IMR-90 (cell line): ENCODE measurements at regions not wholly inside any gene's neighbourhood (a gene's known extent, or its start where the extent isn't known, plus 50 kb on each side); places are given as distances from the start of the nearest gene placed in this dataset.

Source experiments
- ATAC-seq: fragments of 200-7000 bp; cut with Tn5 transposase; 2 replicates; pipeline ENCODE4 v1.9.1; 2020; ENCODE audit warnings: low read depth, mild to moderate bottlenecking, moderate library complexity
- BruUV-seq: library from RNA; stranded (reverse); fragments of 400-500 nt; replicated peaks from 2 replicates; lab custom pipeline; 2021; lab: Mats Ljungman, UMichigan
- CTCF ChIA-PET: fragments of 300-600 bp; formaldehyde crosslinking; extraction: SDS; loops from one replicate; lab custom pipeline; 2021; ENCODE audit warnings: antibody characterized with exemption; lab: Yijun Ruan, JAX
- POLR2A ChIA-PET: fragments of 300-600 bp; sonication (Branson Sonifier 250); formaldehyde crosslinking; loops from one replicate; lab custom pipeline; 2022; ENCODE audit warnings: antibody characterized with exemption; ENCODE audit not compliant: unreplicated experiment; lab: Charles Lee
- DNase-seq: peaks from one replicate; pipeline ENCODE4 v3.0.0; 2013
- H2AFZ ChIP-seq: replicated peaks from 2 replicates; pipeline ENCODE3; 2013; ENCODE audit warnings: low read length, mild to moderate bottlenecking; ENCODE audit not compliant: poor library complexity
- H2AK5ac ChIP-seq: 2 replicates; pipeline ENCODE4 v1.6.1; 2013; ENCODE audit warnings: low read depth, low read length, inconsistent platforms
- H2AK9ac ChIP-seq: replicated peaks from 2 replicates; pipeline ENCODE3; 2013; ENCODE audit warnings: mild to moderate bottlenecking, low read depth, low read length, moderate library complexity; ENCODE audit not compliant: poor library complexity
- H2BK120ac ChIP-seq: 2 replicates; pipeline ENCODE4 v1.6.1; 2013; ENCODE audit warnings: low read depth, low read length, inconsistent platforms
- H2BK15ac ChIP-seq: 3 replicates; pipeline ENCODE4 v1.6.1; 2013; ENCODE audit warnings: low read depth, low read length, inconsistent platforms
- H2BK20ac ChIP-seq: 2 replicates; pipeline ENCODE4 v1.6.1; 2013; ENCODE audit warnings: low read depth, mild to moderate bottlenecking, inconsistent platforms, low read length, moderate library complexity
- H2BK5ac ChIP-seq: 2 replicates; pipeline ENCODE4 v1.6.1; 2013; ENCODE audit warnings: mild to moderate bottlenecking, low read depth, low read length, inconsistent platforms; ENCODE audit not compliant: poor library complexity, severe bottlenecking
- H3K14ac ChIP-seq: replicated peaks from 2 replicates; pipeline ENCODE4 v1.6.1; 2013; ENCODE audit warnings: low read depth, low read length, inconsistent platforms
- H3K18ac ChIP-seq: 2 replicates; pipeline ENCODE4 v1.6.1; 2013; ENCODE audit warnings: low read depth, low read length, control low read depth
- H3K23ac ChIP-seq: 2 replicates; pipeline ENCODE4 v1.6.1; 2013; ENCODE audit warnings: low read depth, low read length, inconsistent platforms
- H3K27ac ChIP-seq: 2 replicates; pipeline ENCODE4 v1.5.1; 2013; ENCODE audit warnings: mild to moderate bottlenecking, control low read depth, low read length; ENCODE audit not compliant: insufficient read depth
- H3K27me3 ChIP-seq: 2 replicates; pipeline ENCODE4 v1.6.1; 2013; ENCODE audit warnings: low read length; ENCODE audit not compliant: control insufficient read depth, insufficient read depth
- H3K36me3 ChIP-seq: 2 replicates; pipeline ENCODE4 v1.6.1; 2013; ENCODE audit warnings: low read length, mixed read lengths; ENCODE audit not compliant: control insufficient read depth, insufficient read depth
- H3K4ac ChIP-seq: 2 replicates; pipeline ENCODE4 v1.6.1; 2013; ENCODE audit warnings: low read depth, low read length, inconsistent platforms
- H3K4me1 ChIP-seq: 2 replicates; pipeline ENCODE4 v1.6.1; 2013; ENCODE audit warnings: low read length, mixed read lengths; ENCODE audit not compliant: control insufficient read depth, insufficient read depth
- H3K4me2 ChIP-seq: 2 replicates; pipeline ENCODE4 v1.6.1; 2013; ENCODE audit warnings: low read depth, mild to moderate bottlenecking, control low read depth, low read length, moderate library complexity
- H3K4me3 ChIP-seq: 2 replicates; pipeline ENCODE4 v1.5.1; 2013; ENCODE audit warnings: low read depth, mild to moderate bottlenecking, control low read depth, low read length, moderate library complexity; ENCODE audit not compliant: insufficient read depth
- H3K56ac ChIP-seq: 2 replicates; pipeline ENCODE4 v1.6.1; 2013; ENCODE audit warnings: low read length, inconsistent platforms; ENCODE audit not compliant: insufficient read depth; ENCODE audit errors: extremely low read depth
- H3K79me1 ChIP-seq, 2 experiments: 2 replicates each; pipeline ENCODE4 v1.6.1; 2013; ENCODE audit warnings: low read length in 2 of 2, inconsistent platforms in 1 of 2, low read depth in 1 of 2
- H3K9ac ChIP-seq: 2 replicates; pipeline ENCODE4 v1.6.1; 2013; ENCODE audit warnings: low read depth, low read length, control low read depth
- H3K9me1 ChIP-seq: 2 replicates; pipeline ENCODE4 v1.6.1; 2013; ENCODE audit warnings: low read length, inconsistent platforms; ENCODE audit not compliant: insufficient read depth
- H3K9me3 ChIP-seq: 2 replicates; pipeline ENCODE4 v1.6.1; 2013; ENCODE audit warnings: low read length; ENCODE audit not compliant: control insufficient read depth, insufficient read depth
- H4K20me1 ChIP-seq: 2 replicates; pipeline ENCODE4 v1.6.1; 2013; ENCODE audit warnings: low read length, inconsistent platforms; ENCODE audit not compliant: insufficient read depth
- H4K5ac ChIP-seq: 2 replicates; pipeline ENCODE4 v1.6.1; 2013; ENCODE audit warnings: mild to moderate bottlenecking, low read depth, low read length, control low read depth
- H4K8ac ChIP-seq, 2 experiments: 2 replicates each; pipeline ENCODE4 v1.6.1; 2013; ENCODE audit warnings: low read depth in 2 of 2, low read length in 2 of 2, control low read depth in 1 of 2, inconsistent platforms in 1 of 2
- H4K91ac ChIP-seq: 2 replicates; pipeline ENCODE4 v1.6.1; 2013; ENCODE audit warnings: low read depth, low read length, inconsistent platforms; ENCODE audit not compliant: insufficient read depth
- BHLHE40 ChIP-seq: fragments of 150-350 bp; IDR thresholded peaks from 2 replicates; pipeline ENCODE4 v1.6.1; 2016; ENCODE audit warnings: mild to moderate bottlenecking, low read depth, low read length
- CEBPB ChIP-seq: IDR thresholded peaks from 2 replicates; pipeline ENCODE4 v1.6.1; 2012; ENCODE audit warnings: low read depth, low read length, improper control_type of control experiment
- CHD1 ChIP-seq: IDR thresholded peaks from 2 replicates; pipeline ENCODE4 v1.6.1; 2012; ENCODE audit warnings: low read depth, low read length, improper control_type of control experiment
- MAFK ChIP-seq: IDR thresholded peaks from 2 replicates; pipeline ENCODE4 v1.6.1; 2012; ENCODE audit warnings: low read depth, low read length, improper control_type of control experiment
- MAZ ChIP-seq: IDR thresholded peaks from 2 replicates; pipeline ENCODE4 v1.6.1; 2012; ENCODE audit warnings: low read depth, mild to moderate bottlenecking, low read length, improper control_type of control experiment, moderate library complexity, borderline replicate concordance
- MXI1 ChIP-seq: IDR thresholded peaks from 2 replicates; pipeline ENCODE4 v1.6.1; 2012; ENCODE audit warnings: low read depth, mild to moderate bottlenecking, low read length, moderate library complexity, borderline replicate concordance
- NFE2L2 ChIP-seq: fragments of 150-350 bp; IDR thresholded peaks from 2 replicates; pipeline ENCODE4 v1.6.1; 2016; ENCODE audit warnings: low read depth, mild to moderate bottlenecking, low read length
- POLR2A ChIP-seq: IDR thresholded peaks from 2 replicates; pipeline ENCODE4 v1.6.1; 2012; ENCODE audit warnings: mild to moderate bottlenecking, low read depth, low read length
- RAD21 ChIP-seq: IDR thresholded peaks from 2 replicates; pipeline ENCODE4 v1.6.1; 2012; ENCODE audit warnings: low read length, improper control_type of control experiment
- RCOR1 ChIP-seq: IDR thresholded peaks from 2 replicates; pipeline ENCODE4 v1.6.1; 2012; ENCODE audit warnings: mild to moderate bottlenecking, low read length, improper control_type of control experiment; ENCODE audit not compliant: insufficient replicate concordance
- RFX5 ChIP-seq: IDR thresholded peaks from 2 replicates; pipeline ENCODE4 v1.8.0; 2012; ENCODE audit warnings: low read depth, mild to moderate bottlenecking, low read length, moderate library complexity
- SMC3 ChIP-seq: fragments of 150-350 bp; IDR thresholded peaks from 2 replicates; pipeline ENCODE4 v1.6.1; 2016; ENCODE audit warnings: low read depth, mild to moderate bottlenecking, antibody characterized with exemption, low read length, moderate library complexity
- WGBS, 2 experiments: methylation state at CpG; one replicate each; pipeline versions ENCODE4 v1.1.5 to v1.1.7; 2013; ENCODE audit warnings: missing lambda C conversion rate in 2 of 2; ENCODE audit not compliant: insufficient read length in 1 of 2; ENCODE audit errors: extremely low coverage in 2 of 2; 5-methylcytosine and 5-hydroxymethylcytosine counted together
- dilution Hi-C: fragments of 300-500 bp; cut with HindIII; formaldehyde crosslinking; loops from one replicate; pipeline ENCODE4 v1.14.3; 2018; ENCODE audit warnings: low sequenced_read_pairs; ENCODE audit not compliant: unreplicated experiment
- in situ Hi-C: fragments of 300-500 bp; cut with MboI; formaldehyde crosslinking; loops from 3 replicates; pipeline ENCODE4 v1.14.3; 2019; ENCODE audit warnings: low sequenced_read_pairs, inconsistent platforms, mixed read lengths
- intact Hi-C: fragments of 100-400 bp; cut with micrococcal nuclease; formaldehyde crosslinking; loops from 2 replicates; pipeline ENCODE4 v1.10.0; 2022
- TF ChIP-seq, protein P1 (sequence below): conservative IDR thresholded peaks from 2 replicates; pipeline ENCODE4 v1.5.1; 2012; ENCODE audit warnings: mild to moderate bottlenecking, low read depth, low read length, improper control_type of control experiment
- TF ChIP-seq, protein P2 (sequence below): fragments of 150-350 bp; IDR thresholded peaks from 2 replicates; pipeline ENCODE4 v1.6.1; 2017; ENCODE audit warnings: mild to moderate bottlenecking, antibody characterized with exemption, low read length, low read depth
- TF ChIP-seq, protein P3 (sequence below): fragments of 150-350 bp; IDR thresholded peaks from 2 replicates; pipeline ENCODE4 v1.6.1; 2016; ENCODE audit warnings: low read depth, mild to moderate bottlenecking, low read length, moderate library complexity, borderline replicate concordance

DNA sequence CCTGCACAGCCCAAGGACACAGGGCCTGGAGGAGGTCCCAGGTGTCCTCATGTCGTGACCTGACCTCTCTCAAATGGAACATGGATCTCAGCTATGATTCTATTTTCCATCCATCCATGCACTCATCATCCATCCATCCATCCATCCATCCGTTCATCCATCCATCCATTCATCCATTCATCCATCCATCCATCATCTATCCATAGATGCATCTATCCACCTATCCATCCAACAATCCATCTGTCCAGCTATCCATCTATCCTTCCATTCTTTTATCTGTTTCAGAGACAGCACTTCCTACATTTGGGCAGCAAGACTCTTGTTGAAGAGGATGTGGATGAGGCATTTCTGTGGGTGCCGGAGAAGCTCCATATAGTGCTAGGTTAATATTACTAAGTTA, 86.7 kb downstream of the SCGB2B2 start:
- H3K56ac ChIP-seq, result no peak overlapping the region
- H2AK5ac ChIP-seq, result no peak overlapping the region
- no peaks in the 10 kb centered on the region for H3K9me1 ChIP-seq
- no peak overlapping the region for H3K4me3 ChIP-seq
- no peaks in the 10 kb centered on the region for H4K20me1 ChIP-seq
- H2AFZ ChIP-seq, result no peak overlapping the region
- dilution Hi-C loops, result no loop called here
- H3K79me1 ChIP-seq, result no peaks in the 10 kb centered on the region
- no peak overlapping the region for H2BK5ac ChIP-seq
- no peak overlapping the region for H2AK9ac ChIP-seq
- intact Hi-C loops, result no loop called here
- no peak overlapping the region for H3K4me2 ChIP-seq
- H4K5ac ChIP-seq, result no peak overlapping the region
- H3K27me3 ChIP-seq, result no peaks in the 10 kb centered on the region
- ATAC-seq, result no peak
- H3K23ac ChIP-seq, result no peak overlapping the region
- no peak overlapping the region for H3K27ac ChIP-seq
- no peak for DNase-seq
- no peak overlapping the region for H3K18ac ChIP-seq
- no peak overlapping the region for H4K8ac ChIP-seq
- in situ Hi-C loops, result no loop called here
- H3K36me3 ChIP-seq, result no peaks in the 10 kb centered on the region
- no peak overlapping the region for H2BK20ac ChIP-seq
- H3K9me3 ChIP-seq, result peaks cover 2% of the 10 kb centered on the region; the same call in 1 of the 2 replicates
- H3K4ac ChIP-seq, result no peak overlapping the region
- H2BK15ac ChIP-seq, result no peak overlapping the region
- H2BK120ac ChIP-seq, result no peak overlapping the region
- H3K9ac ChIP-seq, result no peak overlapping the region
- POLR2A ChIA-PET, result no interaction called here
- 13% methylated on average over 2 of the region's 3 CpGs; no CpG with 5 or more reads in 1 of the 2 experiments for WGBS, 2 experiments
- TF ChIP-seq RFX5 (no peak), NFE2L2 (no peak), CEBPB (no peak), RCOR1 (no peak), RAD21 (no peak), MAFK (no peak), CHD1 (no peak), POLR2A (no peak), MXI1 (no peak), MAZ (no peak), BHLHE40 (no peak), SMC3 (no peak)
- TF ChIP-seq, protein P1, sequence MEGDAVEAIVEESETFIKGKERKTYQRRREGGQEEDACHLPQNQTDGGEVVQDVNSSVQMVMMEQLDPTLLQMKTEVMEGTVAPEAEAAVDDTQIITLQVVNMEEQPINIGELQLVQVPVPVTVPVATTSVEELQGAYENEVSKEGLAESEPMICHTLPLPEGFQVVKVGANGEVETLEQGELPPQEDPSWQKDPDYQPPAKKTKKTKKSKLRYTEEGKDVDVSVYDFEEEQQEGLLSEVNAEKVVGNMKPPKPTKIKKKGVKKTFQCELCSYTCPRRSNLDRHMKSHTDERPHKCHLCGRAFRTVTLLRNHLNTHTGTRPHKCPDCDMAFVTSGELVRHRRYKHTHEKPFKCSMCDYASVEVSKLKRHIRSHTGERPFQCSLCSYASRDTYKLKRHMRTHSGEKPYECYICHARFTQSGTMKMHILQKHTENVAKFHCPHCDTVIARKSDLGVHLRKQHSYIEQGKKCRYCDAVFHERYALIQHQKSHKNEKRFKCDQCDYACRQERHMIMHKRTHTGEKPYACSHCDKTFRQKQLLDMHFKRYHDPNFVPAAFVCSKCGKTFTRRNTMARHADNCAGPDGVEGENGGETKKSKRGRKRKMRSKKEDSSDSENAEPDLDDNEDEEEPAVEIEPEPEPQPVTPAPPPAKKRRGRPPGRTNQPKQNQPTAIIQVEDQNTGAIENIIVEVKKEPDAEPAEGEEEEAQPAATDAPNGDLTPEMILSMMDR, result no peak
- TF ChIP-seq, protein P2, sequence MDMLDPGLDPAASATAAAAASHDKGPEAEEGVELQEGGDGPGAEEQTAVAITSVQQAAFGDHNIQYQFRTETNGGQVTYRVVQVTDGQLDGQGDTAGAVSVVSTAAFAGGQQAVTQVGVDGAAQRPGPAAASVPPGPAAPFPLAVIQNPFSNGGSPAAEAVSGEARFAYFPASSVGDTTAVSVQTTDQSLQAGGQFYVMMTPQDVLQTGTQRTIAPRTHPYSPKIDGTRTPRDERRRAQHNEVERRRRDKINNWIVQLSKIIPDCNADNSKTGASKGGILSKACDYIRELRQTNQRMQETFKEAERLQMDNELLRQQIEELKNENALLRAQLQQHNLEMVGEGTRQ, result no peak
- TF ChIP-seq, protein P3, sequence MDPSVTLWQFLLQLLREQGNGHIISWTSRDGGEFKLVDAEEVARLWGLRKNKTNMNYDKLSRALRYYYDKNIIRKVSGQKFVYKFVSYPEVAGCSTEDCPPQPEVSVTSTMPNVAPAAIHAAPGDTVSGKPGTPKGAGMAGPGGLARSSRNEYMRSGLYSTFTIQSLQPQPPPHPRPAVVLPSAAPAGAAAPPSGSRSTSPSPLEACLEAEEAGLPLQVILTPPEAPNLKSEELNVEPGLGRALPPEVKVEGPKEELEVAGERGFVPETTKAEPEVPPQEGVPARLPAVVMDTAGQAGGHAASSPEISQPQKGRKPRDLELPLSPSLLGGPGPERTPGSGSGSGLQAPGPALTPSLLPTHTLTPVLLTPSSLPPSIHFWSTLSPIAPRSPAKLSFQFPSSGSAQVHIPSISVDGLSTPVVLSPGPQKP, result no peak
- BruUV-seq, result no TSS peak
- CTCF ChIA-PET, result no interaction called here
- no peak overlapping the region for H3K14ac ChIP-seq
- H4K91ac ChIP-seq, result no peak overlapping the region
- H3K4me1 ChIP-seq, result no peaks in the 10 kb centered on the region
